HG03159 (cell line): ENCODE measurements at regions not wholly inside any gene's neighbourhood (a gene's known extent, or its start where the extent isn't known, plus 50 kb on each side); places are given as distances from the start of the nearest gene placed in this dataset.

Experiments used
- ATAC-seq: cut with Tn5 transposase; IDR thresholded peaks from one replicate; pipeline ENCODE4 v1.9.1; 2021; ENCODE audit warnings: mild to moderate bottlenecking, moderate library complexity; ENCODE audit not compliant: unreplicated experiment

DNA sequence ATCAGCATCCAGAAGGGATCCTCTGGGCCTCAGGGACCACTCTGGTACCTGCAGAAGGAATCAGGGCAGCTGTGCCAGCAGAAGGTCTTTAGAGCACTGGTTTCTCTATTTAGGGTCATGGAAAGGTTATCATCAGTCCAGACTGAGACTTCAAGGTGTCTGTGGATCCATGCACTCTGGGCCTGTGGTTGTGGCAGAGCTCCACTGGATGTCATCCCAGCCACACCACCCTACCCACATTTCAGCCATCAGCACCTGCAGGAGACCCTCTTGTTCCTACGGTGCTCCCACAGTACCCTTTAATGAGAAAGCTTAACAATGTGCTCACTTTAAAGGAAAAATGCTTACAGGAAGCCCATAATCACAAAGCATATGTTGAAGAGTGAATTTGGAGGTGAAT is 603.4 kb upstream of the CCDC54 start:
- no peak for ATAC-seq

DNA sequence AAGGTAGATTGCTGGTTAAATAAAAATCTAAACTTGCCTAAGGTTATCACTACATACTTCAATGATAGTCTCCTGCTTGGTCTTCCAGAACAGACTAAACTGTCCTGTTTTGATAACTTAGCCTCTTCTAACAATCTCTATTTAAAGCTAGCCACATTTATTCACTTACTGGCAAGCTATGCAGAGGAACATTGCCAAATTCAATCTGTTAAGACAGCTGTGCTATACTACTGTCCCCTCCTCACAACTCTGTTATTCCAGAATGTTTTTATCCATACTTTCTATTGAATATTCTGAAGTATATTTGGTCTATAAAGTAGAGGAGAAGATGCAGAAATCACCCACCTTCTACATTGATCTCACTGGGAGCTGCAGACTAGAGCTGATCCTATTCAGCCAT is 594.0 kb upstream of the CCDC54 start:
- ATAC-seq = no peak

DNA sequence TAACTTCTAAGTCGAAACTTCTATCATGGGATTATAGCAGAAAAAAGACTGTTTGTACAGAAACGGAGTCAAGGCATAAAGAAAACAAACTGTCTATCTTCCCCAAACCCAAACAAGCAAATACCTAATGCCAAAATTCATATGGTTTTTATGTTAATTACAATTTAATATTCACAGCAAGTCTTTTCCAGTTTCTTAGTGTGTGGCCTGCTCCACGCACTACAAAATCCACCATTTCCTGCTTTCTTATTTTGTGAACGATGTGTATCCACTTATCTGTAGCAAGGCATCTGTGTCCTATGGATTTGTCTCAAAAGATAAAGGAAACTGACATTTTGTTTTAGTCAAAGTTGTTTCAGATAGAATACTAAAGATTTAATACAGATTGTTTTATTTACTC is 588.0 kb upstream of the CCDC54 start:
- ATAC-seq = no peak

DNA sequence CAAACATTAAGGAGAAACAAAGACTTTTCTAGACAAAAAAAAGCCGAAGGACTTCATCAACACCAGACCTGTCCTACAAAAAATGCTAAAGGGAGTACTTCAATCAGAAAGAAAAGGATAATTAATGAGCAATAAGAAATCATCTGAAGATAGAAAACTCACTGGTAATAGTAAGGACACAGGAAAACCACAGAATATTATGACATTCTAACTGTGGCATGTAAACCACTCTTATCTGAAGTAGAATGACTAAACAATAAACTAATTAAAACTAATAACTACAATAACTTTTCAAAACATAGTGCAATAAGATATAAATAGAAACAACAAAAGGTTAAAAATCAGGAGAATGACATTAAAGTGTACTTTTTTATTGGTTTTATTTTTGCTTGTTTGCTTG is 584.5 kb upstream of the CCDC54 start:
- ATAC-seq = no peak

DNA sequence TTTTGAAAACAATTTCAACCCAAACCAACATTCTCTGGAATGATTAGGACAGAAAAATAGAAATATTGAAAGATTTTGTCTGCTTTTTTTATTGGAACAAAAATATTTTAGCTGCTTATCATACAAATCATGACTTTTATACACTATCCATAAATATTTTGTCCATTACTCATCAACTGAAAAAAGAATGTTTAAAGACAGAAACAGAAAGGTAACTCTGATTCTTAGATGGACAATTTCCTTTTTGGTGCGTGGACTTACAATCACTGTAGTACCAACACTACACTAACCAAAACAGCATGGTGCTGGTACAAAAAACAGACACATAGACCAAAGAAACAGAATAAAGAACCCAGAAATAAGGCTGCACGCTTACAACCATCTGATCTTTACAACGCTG is 582.8 kb upstream of the CCDC54 start:
- ATAC-seq = no peak

DNA sequence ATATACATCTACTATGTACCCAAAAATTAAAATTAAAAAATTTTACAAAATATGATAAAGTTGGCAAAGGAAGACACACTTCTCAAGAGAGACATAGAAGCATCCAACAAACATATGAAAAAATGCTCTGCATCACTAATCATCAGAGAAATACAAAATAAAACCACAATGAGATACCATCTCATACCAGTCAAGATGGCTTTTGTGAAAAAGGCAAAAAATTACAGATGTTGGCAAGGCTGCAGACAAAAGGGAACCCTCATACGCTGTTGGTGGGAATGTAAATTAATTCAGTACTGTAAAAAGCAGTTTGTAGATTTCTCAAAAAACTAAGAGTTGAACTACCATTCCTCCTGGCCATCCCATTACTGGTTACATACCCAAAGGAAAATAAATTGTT is 581.7 kb upstream of the CCDC54 start:
- ATAC-seq = no peak

DNA sequence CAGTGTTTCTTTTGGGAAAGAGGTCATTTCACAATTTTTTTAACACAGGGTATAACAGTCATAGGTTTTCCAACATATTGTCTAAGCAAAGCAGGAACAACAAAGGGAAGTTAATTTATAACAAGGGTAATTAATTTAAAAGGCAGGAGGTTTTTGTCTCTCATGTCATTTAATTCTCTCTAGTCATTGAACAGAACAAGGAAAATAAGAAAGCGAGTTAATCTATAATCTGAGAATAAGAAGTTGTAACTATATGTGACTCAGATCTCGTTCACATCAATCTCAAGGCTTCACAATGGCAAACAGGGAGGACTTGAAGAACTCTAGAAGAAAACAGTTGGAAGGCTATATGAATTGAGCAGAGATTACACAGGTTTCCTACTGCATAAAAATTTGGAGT is 579.8 kb upstream of the CCDC54 start:
- no peak for ATAC-seq

DNA sequence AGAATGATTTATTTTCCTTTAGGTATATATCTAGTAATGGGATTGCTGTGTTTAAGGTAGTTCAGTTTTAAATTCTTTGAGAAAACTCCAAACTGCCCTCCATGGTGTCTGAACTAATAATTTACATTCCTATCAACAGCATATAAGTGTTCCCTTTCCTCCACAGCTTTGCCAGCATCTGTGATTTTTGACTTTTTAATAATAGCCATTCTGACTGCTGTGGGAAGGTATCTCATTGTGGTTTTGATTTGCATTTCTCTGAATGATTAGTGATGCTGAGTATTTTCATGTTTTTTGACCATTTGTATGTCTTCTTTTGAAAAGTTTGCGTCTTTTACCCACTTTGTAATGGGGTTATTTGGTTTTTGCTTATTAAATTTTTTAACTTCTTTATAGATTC is 571.6 kb upstream of the CCDC54 start:
- no peak for ATAC-seq

DNA sequence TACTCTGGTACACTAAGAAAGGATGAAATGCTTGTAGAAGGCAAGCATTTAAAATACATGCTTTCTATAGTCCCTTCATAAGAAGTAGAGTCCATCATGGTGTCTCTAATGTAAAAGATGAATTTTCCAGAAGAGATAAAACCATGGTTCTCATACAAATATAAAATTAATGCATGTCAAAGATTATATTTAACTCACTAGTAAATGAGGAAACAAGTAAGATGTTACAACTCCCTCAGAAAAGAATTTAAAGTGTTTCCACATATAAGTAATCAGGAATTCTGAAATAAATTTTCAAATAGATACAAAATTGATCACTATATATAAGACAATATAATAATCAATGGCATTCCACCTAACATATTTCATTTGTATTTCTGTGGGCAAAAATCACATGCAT is 570.3 kb upstream of the CCDC54 start:
- ATAC-seq = no peak

DNA sequence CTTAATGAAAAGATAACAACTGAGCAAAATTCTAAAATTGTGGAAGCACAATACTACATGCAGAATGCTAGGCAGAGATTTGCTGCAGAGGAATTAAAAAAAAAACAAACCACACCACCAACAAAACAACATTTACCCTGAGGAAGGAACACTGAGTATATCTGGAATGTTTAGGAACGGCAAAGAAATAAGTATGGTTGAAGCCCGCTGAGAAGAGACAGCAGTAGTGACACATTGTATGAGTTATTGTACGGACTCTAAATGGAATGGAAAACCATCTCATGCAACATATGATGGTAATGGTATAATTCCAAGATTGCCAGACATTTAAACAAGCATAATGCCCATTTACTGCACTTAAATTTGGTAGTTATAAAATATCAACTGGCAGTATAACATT is 568.2 kb upstream of the CCDC54 start:
- ATAC-seq = no peak

DNA sequence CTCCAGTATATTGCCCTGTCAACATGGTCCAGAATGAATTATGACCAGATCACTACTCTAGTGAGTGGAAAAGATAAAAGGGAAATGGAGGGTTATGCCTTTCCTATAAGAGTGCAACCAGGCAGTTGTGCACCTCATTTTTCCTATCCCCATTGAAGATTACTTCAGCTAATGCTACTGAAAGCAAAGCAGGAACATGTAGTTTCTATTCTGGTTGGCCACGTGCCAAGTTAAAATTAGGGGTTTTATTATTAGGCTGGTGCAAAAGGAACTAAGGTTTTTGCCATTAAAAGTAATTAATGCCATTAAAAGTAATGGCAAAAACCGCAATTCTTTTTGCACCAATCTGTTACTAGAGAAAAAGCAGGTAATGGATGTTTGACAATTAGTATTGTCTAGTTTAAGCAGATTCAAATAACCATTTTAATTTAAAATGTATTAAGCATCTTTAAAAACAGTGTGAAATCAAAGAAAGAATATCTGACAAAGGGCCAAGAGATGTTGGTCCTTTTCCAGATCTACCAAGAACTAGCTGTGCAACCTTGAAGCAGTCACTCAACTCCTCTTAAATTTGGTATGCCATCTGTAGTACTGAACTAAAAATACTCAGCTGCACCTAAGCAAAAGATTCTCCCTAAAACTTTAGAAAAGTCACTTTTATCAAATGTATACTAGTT is 567.5 kb upstream of the CCDC54 start:
- ATAC-seq = no peak

DNA sequence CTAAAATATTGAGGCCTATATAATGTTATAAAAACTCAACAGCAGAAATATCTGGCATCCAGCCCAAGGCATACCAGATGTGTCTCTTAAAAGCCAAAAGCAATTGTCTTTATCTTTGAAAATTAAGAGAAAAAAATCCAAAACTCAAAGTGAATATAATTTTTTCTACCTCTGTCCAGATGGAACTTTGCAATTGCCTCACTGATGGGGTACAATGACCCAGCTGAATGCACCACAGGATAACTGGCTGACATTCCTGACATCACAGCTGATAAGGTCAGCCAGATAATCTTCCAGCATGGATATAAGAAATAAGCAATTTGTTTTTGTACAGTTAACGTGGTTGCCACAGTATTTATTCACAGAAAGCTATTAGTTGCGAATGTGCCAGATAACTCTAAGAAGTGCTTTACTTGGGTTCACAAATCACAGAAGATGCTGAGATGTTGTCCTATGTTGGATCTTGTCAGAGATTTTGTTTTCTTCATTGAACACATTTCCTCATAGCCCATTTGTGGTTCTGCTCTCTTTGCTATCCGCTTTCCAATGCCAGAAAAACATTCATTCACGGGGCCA is 566.9 kb upstream of the CCDC54 start:
- no peak for ATAC-seq

DNA sequence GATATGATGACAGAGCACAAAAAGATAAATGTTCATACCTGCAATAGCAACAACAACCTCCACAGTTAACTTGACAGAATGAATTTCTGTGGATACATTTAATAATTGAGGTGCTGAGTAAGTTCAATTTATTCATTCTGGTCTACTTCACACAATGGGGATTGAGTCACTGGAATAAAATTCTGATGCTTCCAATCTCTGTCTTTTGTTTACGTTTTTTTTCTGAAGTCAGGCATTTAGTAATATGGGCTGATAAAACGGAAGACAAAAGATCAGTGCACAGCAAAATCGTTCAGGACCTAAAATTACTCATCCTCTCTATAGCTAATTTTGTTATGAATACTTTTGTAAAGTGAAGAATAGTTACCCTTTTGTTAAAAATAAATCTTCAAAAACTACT is 565.9 kb upstream of the CCDC54 start:
- no peak for ATAC-seq

DNA sequence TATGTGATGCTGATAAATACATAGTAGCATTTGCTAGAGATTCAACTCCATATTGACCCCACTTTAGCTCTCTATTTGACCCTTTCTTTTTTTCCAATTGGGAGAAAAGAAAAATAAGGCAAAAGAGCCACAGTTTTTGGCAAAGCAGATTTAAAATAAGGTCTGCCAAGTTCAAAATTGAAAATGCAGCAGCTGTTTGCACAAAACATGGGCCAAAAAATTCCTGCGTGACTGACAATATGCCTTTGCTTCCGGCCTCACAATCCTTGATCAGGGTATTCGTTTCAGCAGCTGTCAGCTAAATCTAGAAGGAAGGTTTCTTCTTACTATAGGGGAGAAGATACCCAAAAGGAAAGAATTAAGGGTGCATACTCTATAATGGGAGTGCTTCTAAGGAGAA is 563.5 kb upstream of the CCDC54 start:
- ATAC-seq = no peak

DNA sequence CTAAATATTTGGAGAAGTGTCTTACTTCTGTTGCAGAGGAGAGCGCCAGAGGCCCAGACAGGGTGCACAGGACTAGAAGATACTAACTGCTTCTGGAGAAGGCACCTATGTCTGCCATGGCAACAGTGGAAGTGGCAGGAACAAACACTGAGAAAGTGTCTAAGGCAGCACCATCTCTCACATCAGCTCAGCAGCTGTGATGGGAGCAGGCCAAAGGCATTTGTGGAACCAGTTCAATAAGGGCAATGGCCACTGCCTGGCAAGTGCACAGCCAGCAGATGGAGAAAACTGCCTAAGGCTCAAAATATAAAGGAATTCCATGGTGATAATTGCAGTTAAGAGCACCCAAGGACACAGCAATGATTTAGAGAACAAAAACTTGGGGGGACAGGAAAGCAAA is 563.0 kb upstream of the CCDC54 start:
- ATAC-seq = no peak

DNA sequence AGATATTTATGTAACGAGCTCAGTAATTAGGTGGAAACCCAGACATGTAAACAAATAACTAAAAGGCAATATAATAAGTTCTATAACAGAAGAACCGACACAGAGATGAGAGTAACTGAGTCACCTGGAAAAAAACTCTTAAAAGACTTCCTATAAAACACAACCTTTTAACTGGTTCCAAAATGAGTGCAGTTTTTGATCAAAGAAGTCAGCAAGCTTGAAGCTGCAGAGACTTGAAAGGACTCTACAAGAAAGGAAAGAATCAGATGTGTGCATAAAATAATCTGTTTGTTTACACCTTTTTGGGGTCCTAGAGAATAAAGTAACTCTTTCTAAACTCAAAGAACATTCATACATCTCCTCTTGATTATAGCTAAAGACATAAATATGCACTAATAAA is 560.4 kb upstream of the CCDC54 start:
- ATAC-seq = no peak

DNA sequence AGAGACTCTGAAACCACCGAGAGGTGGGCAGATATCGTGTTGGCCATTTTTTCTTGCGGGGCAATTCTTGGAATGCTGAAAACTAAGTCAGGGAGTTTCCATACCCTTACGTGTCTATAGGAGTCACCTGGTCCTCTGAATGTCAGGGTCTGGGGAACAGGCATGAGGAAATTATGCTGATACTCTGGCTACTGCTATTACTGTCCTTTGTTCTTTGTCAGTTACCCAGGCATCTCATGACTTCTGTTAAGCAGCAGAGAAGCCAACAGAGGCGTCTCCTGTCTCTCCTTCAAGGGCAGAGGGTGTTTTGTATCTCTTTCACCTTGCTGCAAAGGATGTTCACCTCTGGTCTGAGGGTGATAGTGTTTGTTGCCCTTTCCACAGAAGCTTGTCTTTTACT is 559.5 kb upstream of the CCDC54 start:
- ATAC-seq = no peak

DNA sequence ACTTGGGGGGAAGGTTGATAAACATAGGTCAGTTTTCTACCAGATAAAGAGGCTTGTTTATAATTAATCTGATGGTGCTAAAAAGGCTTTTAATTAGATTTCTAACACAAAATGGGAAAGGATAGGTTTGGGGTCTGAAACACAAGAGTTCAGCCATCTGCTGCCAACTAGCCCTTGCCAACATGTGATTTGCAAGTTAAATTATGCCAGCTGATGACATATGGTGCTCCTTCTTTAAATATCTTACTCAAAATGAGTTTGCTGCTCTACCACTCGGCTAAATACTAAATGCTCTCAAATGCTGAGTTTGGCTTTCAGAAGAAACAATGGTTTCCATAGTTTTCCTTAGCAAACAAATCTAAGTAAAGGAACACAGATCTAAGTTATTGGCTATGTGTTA is 557.8 kb upstream of the CCDC54 start:
- ATAC-seq = no peak

DNA sequence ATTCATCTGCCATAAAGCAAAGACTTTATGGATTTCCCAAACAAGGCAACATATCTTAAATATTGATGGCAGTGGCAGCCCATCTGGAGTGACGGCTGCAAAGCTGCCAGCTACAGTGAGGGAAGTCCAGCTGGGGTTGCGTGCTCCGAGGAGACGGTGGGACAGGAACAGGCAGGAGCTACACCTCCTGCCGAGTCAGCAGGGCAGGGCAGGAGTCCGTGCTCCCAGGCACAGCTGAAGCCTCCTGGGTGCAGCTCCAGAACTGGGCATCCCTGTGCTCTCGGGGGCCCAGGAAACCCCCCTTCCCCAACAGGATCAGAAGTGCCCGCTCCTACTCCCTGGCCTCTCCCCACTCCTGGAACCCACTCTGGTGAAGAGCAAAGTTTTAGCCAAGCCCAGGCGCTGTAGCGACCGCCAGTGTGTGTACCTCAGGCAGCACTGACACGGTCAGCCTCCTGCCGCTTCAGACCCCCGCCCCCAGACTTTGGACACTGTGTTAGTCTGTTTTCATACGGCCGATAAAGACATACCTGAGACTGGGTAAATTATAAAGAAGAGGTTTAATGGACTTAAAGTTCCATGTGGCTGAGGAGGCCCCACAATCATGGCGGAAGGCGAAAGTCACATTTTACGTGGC is 556.4 kb upstream of the CCDC54 start:
- ATAC-seq = no peak

DNA sequence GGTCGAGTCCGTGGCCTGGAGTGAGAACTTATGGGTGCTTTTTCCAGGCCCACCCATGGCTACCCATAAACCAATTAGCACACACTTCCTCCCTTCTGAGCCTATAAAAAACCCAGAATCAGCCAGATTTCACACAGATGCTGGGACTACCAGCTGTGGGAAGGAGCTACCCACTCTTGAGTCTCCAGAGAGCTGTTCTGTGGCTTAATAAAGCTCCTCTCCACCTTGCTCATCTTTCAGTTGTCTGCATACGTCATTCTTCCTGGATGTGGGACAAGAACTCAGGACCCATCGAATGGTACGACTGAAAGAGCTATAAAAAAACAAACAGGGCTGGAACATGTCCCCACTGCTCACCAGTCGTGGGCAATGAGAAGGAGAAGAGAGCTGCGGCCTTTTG is 555.4 kb upstream of the CCDC54 start:
- no peak for ATAC-seq

DNA sequence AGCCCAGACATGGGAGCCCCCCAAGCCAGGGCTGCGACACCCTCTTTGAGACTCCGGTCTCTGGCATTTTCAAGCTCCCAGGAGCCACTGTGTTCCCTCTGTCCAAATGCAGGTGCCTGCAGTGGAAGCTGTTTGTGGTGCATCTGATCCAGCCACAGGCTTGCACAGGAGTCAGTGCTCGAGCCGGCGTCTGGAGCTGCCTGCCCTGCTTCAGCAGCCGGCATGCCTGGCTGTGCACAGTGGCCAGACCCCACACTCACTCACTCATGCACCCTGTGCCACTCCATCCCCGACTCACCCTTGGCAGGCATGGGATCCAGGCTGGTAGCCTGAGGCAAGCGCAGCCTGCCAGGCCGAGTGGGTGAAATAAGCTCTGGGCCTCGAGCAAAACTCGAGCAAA is 555.0 kb upstream of the CCDC54 start:
- ATAC-seq = no peak

DNA sequence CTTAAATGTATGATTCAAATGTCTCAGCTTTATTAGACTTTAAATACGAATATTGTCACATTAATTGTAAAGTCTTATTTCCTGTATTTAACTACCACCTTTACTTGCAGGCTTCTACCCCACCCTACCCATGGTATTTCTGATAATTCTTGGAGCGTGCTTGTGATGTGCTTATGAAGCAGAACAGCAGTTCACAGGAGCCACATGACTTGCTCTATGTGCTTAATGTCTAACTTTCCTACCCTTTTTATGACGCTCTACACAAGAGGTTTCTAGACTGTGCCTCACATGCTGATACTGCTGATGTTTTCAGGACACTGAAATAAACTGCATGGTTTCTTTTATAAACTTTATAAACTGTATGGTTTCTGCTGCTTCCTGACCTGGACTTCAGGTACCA is 553.5 kb upstream of the CCDC54 start:
- ATAC-seq = no peak

DNA sequence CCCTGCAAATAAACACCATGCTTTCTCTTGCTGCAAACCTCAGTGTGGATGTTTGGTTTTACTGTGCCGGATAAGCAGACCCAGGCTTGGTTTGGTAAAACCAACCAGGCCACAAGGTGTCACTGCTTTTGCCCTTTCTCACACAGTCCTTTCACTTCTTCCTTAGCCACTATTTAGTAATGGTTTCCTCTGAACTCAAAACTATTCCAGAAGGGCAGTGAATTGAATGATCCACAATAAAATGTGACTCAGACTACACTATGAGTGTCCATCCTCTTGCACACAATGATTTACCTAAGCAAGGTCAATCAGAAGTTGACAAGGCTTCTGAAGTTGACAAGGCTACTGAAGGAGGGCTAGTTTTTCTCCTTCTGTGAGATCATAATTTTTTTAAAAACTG is 552.4 kb upstream of the CCDC54 start:
- ATAC-seq = peak; percentile 49
